DOHH2 (cell line): ENCODE measurements at regions not wholly inside any gene's neighbourhood (a gene's known extent, or its start where the extent isn't known, plus 50 kb on each side); places are given as distances from the start of the nearest gene placed in this dataset.

Experiments
- EZH2phosphoT487 ChIP-seq: fragments of 200-600 bp; sonication (generic); IDR thresholded peaks from 2 replicates; pipeline ENCODE4 v1.6.1; 2017; ENCODE audit warnings: borderline replicate concordance, mild to moderate bottlenecking, antibody characterized with exemption, low read length, moderate library complexity, mixed read lengths
- TF ChIP-seq, protein P1 (sequence below): fragments of 200-600 bp; sonication (generic); IDR thresholded peaks from one replicate; pipeline ENCODE4 v1.5.1; 2014; ENCODE audit warnings: antibody characterized with exemption, mild to moderate bottlenecking, low read depth, low read length; ENCODE audit not compliant: poor library complexity, severe bottlenecking

DNA sequence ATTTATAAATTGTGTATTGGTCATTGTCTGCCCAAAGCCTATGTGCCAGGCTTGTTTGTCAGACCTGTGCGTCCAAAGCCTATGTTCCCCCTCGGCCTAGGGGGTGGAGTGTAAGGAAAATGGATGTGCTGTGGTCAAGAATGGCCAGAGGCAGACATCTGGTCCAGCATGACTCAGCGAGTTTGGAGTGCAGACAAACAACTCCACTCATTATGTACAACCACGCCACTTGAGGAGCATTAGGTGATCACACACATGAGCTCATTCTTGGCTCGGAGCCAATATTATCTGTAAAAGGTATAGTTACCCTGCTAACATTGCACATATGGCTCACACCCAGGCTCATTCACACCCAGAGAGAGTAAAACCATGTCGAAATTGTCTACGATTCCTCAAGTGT, 1047.6 kb upstream of the ADGRL4 start:
- TF ChIP-seq, protein P1, sequence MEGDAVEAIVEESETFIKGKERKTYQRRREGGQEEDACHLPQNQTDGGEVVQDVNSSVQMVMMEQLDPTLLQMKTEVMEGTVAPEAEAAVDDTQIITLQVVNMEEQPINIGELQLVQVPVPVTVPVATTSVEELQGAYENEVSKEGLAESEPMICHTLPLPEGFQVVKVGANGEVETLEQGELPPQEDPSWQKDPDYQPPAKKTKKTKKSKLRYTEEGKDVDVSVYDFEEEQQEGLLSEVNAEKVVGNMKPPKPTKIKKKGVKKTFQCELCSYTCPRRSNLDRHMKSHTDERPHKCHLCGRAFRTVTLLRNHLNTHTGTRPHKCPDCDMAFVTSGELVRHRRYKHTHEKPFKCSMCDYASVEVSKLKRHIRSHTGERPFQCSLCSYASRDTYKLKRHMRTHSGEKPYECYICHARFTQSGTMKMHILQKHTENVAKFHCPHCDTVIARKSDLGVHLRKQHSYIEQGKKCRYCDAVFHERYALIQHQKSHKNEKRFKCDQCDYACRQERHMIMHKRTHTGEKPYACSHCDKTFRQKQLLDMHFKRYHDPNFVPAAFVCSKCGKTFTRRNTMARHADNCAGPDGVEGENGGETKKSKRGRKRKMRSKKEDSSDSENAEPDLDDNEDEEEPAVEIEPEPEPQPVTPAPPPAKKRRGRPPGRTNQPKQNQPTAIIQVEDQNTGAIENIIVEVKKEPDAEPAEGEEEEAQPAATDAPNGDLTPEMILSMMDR: no peak
- no peak for TF ChIP-seq EZH2phosphoT487
